ENCODE measurements at regions not wholly inside any gene's neighbourhood (a gene's known extent, or its start where the extent isn't known, plus 50 kb on each side); places are given as distances from the start of the nearest gene placed in this dataset.

- H3K36me3 ChIP-seq = no peaks in the 10 kb centered on the region
- H3K9ac ChIP-seq (ENCODE audit: low read depth in 2 of 2, low read length in 2 of 2) = no peak overlapping the region
- intact Hi-C loops (cut with DNase I) = loop anchor here (10.0 kb wide), 1 partner anchor 188 kb away; no protein-coding TSS in a partner anchor
Measured at GRCh38 chr18:44136326-44136725, 544.4 kb upstream of the SETBP1 start.

GRCh38 chr18:44143072-44143471 lies 537.6 kb upstream of the SETBP1 start:
- H3K9me3 ChIP-seq = no peaks in the 10 kb centered on the region
- no peak overlapping the region for H3K9ac ChIP-seq (ENCODE audit: low read depth in 2 of 2, low read length in 2 of 2)
- H3K4me3 ChIP-seq = no peak overlapping the region
- no peak overlapping the region for H3K27ac ChIP-seq
- H3K27me3 ChIP-seq = no peaks in the 10 kb centered on the region
- intact Hi-C loops (cut with DNase I) = no loop called here
- no peak for DNase-seq
- H3K36me3 ChIP-seq = no peaks in the 10 kb centered on the region
- no peak for TF ChIP-seq CTCF (IDR thresholded peaks at IDR 0.05)
- H3K4me1 ChIP-seq = no peaks in the 10 kb centered on the region

More at GRCh38 chr18:44136326-44136725, 544.4 kb upstream of the SETBP1 start:
- H3K27ac ChIP-seq = peak overlapping the region; percentile 38
- H3K27me3 ChIP-seq = no peaks in the 10 kb centered on the region
- H3K9me3 ChIP-seq = no peaks in the 10 kb centered on the region
- no peak overlapping the region for H3K4me3 ChIP-seq
- no peak for TF ChIP-seq CTCF (IDR thresholded peaks at IDR 0.05)
- no peaks in the 10 kb centered on the region for H3K4me1 ChIP-seq
- DNase-seq = no peak

GRCh38 chr18:44149706-44150105 lies 531.0 kb upstream of the SETBP1 start:
- no peak overlapping the region for H3K27ac ChIP-seq
- H3K4me1 ChIP-seq = no peaks in the 10 kb centered on the region
- DNase-seq = no peak
- intact Hi-C loops (cut with DNase I) = no loop called here
- no peak overlapping the region for H3K9ac ChIP-seq (ENCODE audit: low read depth in 2 of 2, low read length in 2 of 2)
- H3K4me3 ChIP-seq = no peak overlapping the region
- H3K27me3 ChIP-seq = no peaks in the 10 kb centered on the region
- TF ChIP-seq CTCF (IDR thresholded peaks at IDR 0.05) = no peak
- no peaks in the 10 kb centered on the region for H3K36me3 ChIP-seq
- H3K9me3 ChIP-seq = no peaks in the 10 kb centered on the region

GRCh38 chr18:44153981-44154380 lies 526.7 kb upstream of the SETBP1 start:
- TF ChIP-seq CTCF (IDR thresholded peaks at IDR 0.05) = no peak
- no peak for DNase-seq

GRCh38 chr18:44156126-44156525 lies 524.6 kb upstream of the SETBP1 start:
- no peak overlapping the region for H3K27ac ChIP-seq
- H3K36me3 ChIP-seq = no peaks in the 10 kb centered on the region
- H3K4me1 ChIP-seq = no peaks in the 10 kb centered on the region
- no peaks in the 10 kb centered on the region for H3K27me3 ChIP-seq
- no peak overlapping the region for H3K9ac ChIP-seq (ENCODE audit: low read depth in 2 of 2, low read length in 2 of 2)
- no peak for TF ChIP-seq CTCF (IDR thresholded peaks at IDR 0.05)
- no peak overlapping the region for H3K4me3 ChIP-seq
- intact Hi-C loops (cut with DNase I) = no loop called here
- DNase-seq = no peak
- no peaks in the 10 kb centered on the region for H3K9me3 ChIP-seq

More at GRCh38 chr18:44153981-44154380, 526.7 kb upstream of the SETBP1 start:
- no peaks in the 10 kb centered on the region for H3K27me3 ChIP-seq
- H3K36me3 ChIP-seq = no peaks in the 10 kb centered on the region
- no peaks in the 10 kb centered on the region for H3K9me3 ChIP-seq
- no peak overlapping the region for H3K27ac ChIP-seq
- H3K4me1 ChIP-seq = no peaks in the 10 kb centered on the region
- H3K4me3 ChIP-seq = no peak overlapping the region
- H3K9ac ChIP-seq (ENCODE audit: low read depth in 2 of 2, low read length in 2 of 2) = no peak overlapping the region
- intact Hi-C loops (cut with DNase I) = no loop called here
